ENCODE measurements at regions not wholly inside any gene's neighbourhood (a gene's known extent, or its start where the extent isn't known, plus 50 kb on each side); places are given as distances from the start of the nearest gene placed in this dataset.

- WGBS (ENCODE audit: insufficient coverage, insufficient replicate concordance, low lambda C conversion rate, missing lambda C conversion rate): 23% methylated on average over 5 of the region's 6 CpGs
- FAIRE-seq (no peak), ATAC-seq (no peak), DNase-seq (ENCODE audit: low read depth, low spot score) (no peak)
- Histone ChIP-seq H3K27ac (ENCODE audit: control insufficient read depth, insufficient read depth) (no peak overlapping the region), H3K79me2 (ENCODE audit: control insufficient read depth, insufficient read depth, low read length) (no peaks in the 10 kb centered on the region), H3K4me1 (ENCODE audit: control insufficient read depth, insufficient read depth, low read length) (no peaks in the 10 kb centered on the region), H3K27me3 (replicated peaks in 1 of 2; ENCODE audit: control insufficient read depth in 2 of 2, insufficient read depth in 2 of 2, low read length in 1 of 2) (no peaks in the 10 kb centered on the region), H2AFZ (ENCODE audit: control insufficient read depth, low read depth, low read length) (no peak overlapping the region), H4K20me1 (ENCODE audit: control insufficient read depth, insufficient read depth) (no peaks in the 10 kb centered on the region), H3K9ac (ENCODE audit: control insufficient read depth, insufficient read depth, low read length) (no peak overlapping the region), H3K4me3 (no peak overlapping the region), H3K4me2 (ENCODE audit: control insufficient read depth, insufficient read depth) (no peak overlapping the region), H3K36me3 (ENCODE audit: control insufficient read depth in 2 of 2, insufficient read depth in 2 of 2, low read length in 1 of 2) (no peaks in the 10 kb centered on the region), H3K9me3 (replicated peaks; ENCODE audit: control insufficient read depth, insufficient read depth, low read length) (no peaks in the 10 kb centered on the region; the same call in 2 of the 3 replicates)
- RAD21 ChIA-PET (ENCODE audit: unreplicated experiment): interaction anchor here (1.6 kb wide), 1 partner anchor 146 kb away, joined by 5 read pairs; no protein-coding TSS in a partner anchor
- TF ChIP-seq NR2C1 (IDR thresholded peaks at IDR 0.05) (no peak), EP300 (IDR thresholded peaks at IDR 0.05; ENCODE audit: borderline replicate concordance in 1 of 2, control insufficient read depth in 1 of 2, low read depth in 2 of 2, low read length in 2 of 2) (no peak), ZSCAN29 (IDR thresholded peaks at IDR 0.05) (no peak), ATF7 (IDR thresholded peaks at IDR 0.05; ENCODE audit: low read depth) (no peak), SMAD5 (IDR thresholded peaks at IDR 0.05; ENCODE audit: low read depth) (no peak), TCF12 (IDR thresholded peaks at IDR 0.05; ENCODE audit: low read depth, low read length) (no peak), NFXL1 (IDR thresholded peaks at IDR 0.05; ENCODE audit: borderline replicate concordance) (no peak), STAT1 (conservative IDR thresholded peaks at IDR 0.05) (no peak), RFX5 (IDR thresholded peaks at IDR 0.05; ENCODE audit: low read depth, low read length) (no peak), PBX3 (IDR thresholded peaks at IDR 0.05; ENCODE audit: insufficient replicate concordance, low read depth, low read length) (no peak), IKZF2 (IDR thresholded peaks at IDR 0.05) (no peak), EGR1 (IDR thresholded peaks at IDR 0.05; ENCODE audit: borderline replicate concordance in 1 of 2, low read depth in 2 of 2, low read length in 2 of 2) (no peak), BACH1 (IDR thresholded peaks at IDR 0.05; ENCODE audit: borderline replicate concordance) (no peak), RB1 (IDR thresholded peaks at IDR 0.05; ENCODE audit: borderline replicate concordance) (no peak)
- SMC1A ChIA-PET (ENCODE audit: uncharacterized antibody, unreplicated experiment): no interaction called here
- POLR2A ChIA-PET: no interaction called here
- no TSS peak for BruUV-seq (replicated peaks)
- CTCF ChIA-PET: interaction anchor here (1.9 to 2.8 kb wide), 2 partner anchors 146 to 380 kb away, joined by 4 to 11 read pairs; no protein-coding TSS in a partner anchor
- in situ Hi-C loops (cut with MboI): no loop called here
- intact Hi-C loops (cut with micrococcal nuclease; ENCODE audit: unreplicated experiment): no loop called here
Measured at GRCh38 chr19:28882818-28883217, 330.1 kb downstream of the UQCRFS1 start.
